RWPE2 (cell line): ENCODE measurements at regions not wholly inside any gene's neighbourhood (a gene's known extent, or its start where the extent isn't known, plus 50 kb on each side); places are given as distances from the start of the nearest gene placed in this dataset.

ENCODE experiments used
- ATAC-seq: fragments of 200-7000 bp; cut with Tn5 transposase; 3 replicates; pipeline ENCODE4 v1.9.1; 2021; ENCODE audit warnings: low read depth
- DNase-seq: peaks from one replicate; pipeline ENCODE4 v3.0.0-alpha.2; 2020; ENCODE audit warnings: low spot score
- H3K27ac ChIP-seq: fragments of 450-650 bp; 2 replicates; pipeline ENCODE4 v1.5.1; 2017; ENCODE audit warnings: mild to moderate bottlenecking; ENCODE audit not compliant: poor library complexity, severe bottlenecking
- H3K27me3 ChIP-seq: fragments of 250-450 bp; sonication (Bioruptor Pico); 2 replicates; pipeline ENCODE4 v1.5.1; 2021; ENCODE audit warnings: mild to moderate bottlenecking, moderate library complexity; ENCODE audit not compliant: insufficient read depth, poor library complexity, severe bottlenecking
- H3K36me3 ChIP-seq: fragments of 250-450 bp; sonication (Bioruptor Pico); 2 replicates; pipeline ENCODE4 v1.5.1; 2020; ENCODE audit warnings: low read depth, mild to moderate bottlenecking, moderate library complexity
- H3K4me1 ChIP-seq: fragments of 250-450 bp; sonication (Bioruptor Pico); 2 replicates; pipeline ENCODE4 v1.5.1; 2021; ENCODE audit warnings: mild to moderate bottlenecking, moderate library complexity; ENCODE audit not compliant: insufficient read depth, poor library complexity, severe bottlenecking
- H3K4me3 ChIP-seq: fragments of 250-450 bp; sonication (Bioruptor Pico); 2 replicates; pipeline ENCODE4 v1.5.1; 2021; ENCODE audit warnings: mild to moderate bottlenecking, moderate library complexity; ENCODE audit not compliant: severe bottlenecking
- H3K9me3 ChIP-seq: fragments of 250-450 bp; sonication (Bioruptor Pico); 2 replicates; pipeline ENCODE4 v1.5.1; 2021; ENCODE audit warnings: mild to moderate bottlenecking, moderate library complexity; ENCODE audit not compliant: severe bottlenecking
- CTCF ChIP-seq: fragments of 450-650 bp; IDR thresholded peaks from one replicate; pipeline ENCODE4 v1.5.1; 2017; ENCODE audit warnings: mild to moderate bottlenecking, moderate library complexity; ENCODE audit not compliant: poor library complexity, severe bottlenecking

DNA sequence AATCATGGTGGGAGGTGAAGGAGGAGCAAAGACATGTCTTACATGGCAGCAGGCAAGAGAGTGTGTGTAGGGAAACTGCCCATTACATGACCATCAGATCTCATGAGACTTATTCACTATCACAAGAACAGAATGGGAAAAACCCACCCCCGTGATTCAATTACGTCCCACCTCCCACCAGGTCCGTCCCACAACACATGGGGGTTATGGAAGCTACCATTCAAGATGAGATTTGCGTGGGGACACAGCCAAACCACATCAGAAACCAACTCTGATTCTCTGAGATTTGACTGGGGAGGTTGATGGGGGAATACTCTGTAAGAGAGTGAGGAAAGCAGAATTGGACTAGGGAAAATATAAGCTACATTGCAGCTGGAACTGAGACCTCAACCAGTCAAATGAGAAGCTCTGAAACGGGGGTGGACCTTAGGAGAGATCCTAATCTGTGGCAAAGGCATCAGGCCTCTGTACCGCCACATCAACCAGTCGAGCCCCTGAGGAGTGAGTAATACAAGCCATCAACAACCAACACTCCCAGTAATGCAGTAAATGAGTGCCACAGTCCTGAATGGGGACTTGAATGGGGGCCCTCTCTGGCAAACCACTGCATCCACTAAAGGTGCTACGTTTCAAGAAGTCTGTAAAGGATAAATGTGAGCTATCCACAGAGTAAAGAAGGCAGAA lies 207.9 kb upstream of the GADL1 start:
- DNase-seq: no peak
- H3K27me3 ChIP-seq: no peaks in the 10 kb centered on the region
- peak overlapping the region; percentile 61 for H3K27ac ChIP-seq
- no peak for ATAC-seq
- TF ChIP-seq CTCF: no peak
- H3K9me3 ChIP-seq: no peaks in the 10 kb centered on the region
- no peak overlapping the region for H3K4me3 ChIP-seq
- H3K4me1 ChIP-seq: peaks cover 46% of the 10 kb centered on the region
- H3K36me3 ChIP-seq: no peaks in the 10 kb centered on the region

DNA sequence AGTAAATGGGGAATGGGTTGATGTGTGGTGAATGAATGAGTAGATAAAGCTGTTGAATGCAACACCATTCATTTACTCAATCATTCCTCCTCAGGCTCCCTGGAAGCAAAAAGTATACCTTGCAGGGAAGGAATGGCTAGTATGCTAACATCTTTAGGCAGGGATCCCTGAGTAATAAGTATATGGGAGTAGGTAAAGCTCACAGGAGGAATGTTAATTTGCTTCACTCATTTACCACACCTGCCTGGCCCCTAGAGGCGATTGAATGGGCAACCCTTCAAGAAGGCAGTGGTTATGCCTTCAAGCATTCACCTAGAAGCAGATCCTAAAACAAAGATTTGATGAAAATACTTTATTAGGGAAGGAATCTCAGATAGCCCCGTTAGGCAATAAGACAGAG lies 208.7 kb upstream of the GADL1 start:
- H3K36me3 ChIP-seq: no peaks in the 10 kb centered on the region

DNA sequence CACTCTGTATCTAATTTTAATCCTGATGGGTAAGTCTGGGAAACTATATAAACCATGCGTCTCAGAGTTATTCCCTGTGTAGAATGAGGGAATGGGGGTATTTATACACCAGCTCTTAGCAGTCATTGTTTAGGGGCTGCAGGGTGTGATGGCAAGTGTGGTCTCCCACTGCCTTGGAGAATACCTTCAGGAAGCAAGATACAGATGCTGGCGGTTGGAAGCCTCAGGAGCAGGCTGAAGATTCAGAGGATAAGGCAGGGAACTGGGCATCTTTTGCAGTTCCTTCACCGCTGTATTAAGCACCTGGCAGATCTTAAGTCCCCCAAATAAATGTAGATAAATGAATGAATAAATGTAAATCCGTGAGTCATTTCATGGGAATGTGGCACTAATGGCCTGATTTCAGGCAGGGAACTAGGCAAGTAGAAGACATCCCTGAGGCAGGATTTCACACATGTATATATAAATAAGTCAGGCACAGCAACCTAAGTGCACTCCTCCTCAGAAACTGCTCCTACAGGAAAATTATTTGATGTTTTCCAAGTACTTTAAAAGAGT lies 209.2 kb upstream of the GADL1 start:
- Histone ChIP-seq H3K9me3 (no peaks in the 10 kb centered on the region), H3K4me1 (peaks cover 46% of the 10 kb centered on the region), H3K4me3 (no peak overlapping the region), H3K27me3 (no peaks in the 10 kb centered on the region), H3K36me3 (no peaks in the 10 kb centered on the region), H3K27ac (peak overlapping the region; percentile 98)
- DNase-seq (no peak), ATAC-seq (no peak)
- no peak for TF ChIP-seq CTCF

More for the DNA sequence above, 208.7 kb upstream of the GADL1 start:
- ATAC-seq: no peak
- no peak for TF ChIP-seq CTCF
- Histone ChIP-seq H3K9me3 (no peaks in the 10 kb centered on the region), H3K4me1 (peaks cover 46% of the 10 kb centered on the region), H3K27me3 (no peaks in the 10 kb centered on the region), H3K4me3 (no peak overlapping the region), H3K27ac (peak overlapping the region; percentile 98)
- DNase-seq: no peak

DNA sequence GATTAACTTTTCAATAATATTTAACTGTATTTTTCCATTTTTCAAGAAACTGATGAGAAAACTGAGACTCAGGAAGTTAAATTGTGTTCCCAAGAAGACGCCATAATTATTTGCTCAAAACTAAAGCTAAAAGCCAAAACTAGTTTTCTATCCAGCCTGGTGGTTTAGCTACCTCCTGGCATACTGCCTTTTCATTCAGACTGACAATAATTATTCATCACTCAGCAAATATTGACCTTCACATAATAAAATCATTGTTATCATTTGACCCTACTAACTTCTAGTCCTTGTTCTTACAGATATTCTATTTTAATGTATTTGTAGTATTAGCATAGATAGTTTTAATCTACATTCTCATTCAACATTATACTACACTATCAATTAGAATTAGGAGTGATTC lies 210.6 kb upstream of the GADL1 start:
- no peaks in the 10 kb centered on the region for H3K36me3 ChIP-seq
- no peak overlapping the region for H3K4me3 ChIP-seq
- H3K27ac ChIP-seq: peak overlapping the region; percentile 98
- DNase-seq: no peak
- no peak for ATAC-seq
- no peaks in the 10 kb centered on the region for H3K9me3 ChIP-seq
- TF ChIP-seq CTCF: no peak
- no peaks in the 10 kb centered on the region for H3K27me3 ChIP-seq
- peaks cover 46% of the 10 kb centered on the region for H3K4me1 ChIP-seq

GRCh38 chr3:31105438-31106077 lies 211.1 kb upstream of the GADL1 start:
- Histone ChIP-seq H3K4me1 (peaks cover 46% of the 10 kb centered on the region), H3K36me3 (no peaks in the 10 kb centered on the region), H3K27ac (peak overlapping the region; percentile 98), H3K4me3 (no peak overlapping the region), H3K9me3 (no peaks in the 10 kb centered on the region), H3K27me3 (no peaks in the 10 kb centered on the region)
- DNase-seq (peak; percentile 54), ATAC-seq (peak; percentile 86)
- no peak for TF ChIP-seq CTCF
